Bronchial epithelial cell (primary cell): ENCODE measurements at regions not wholly inside any gene's neighbourhood (a gene's known extent, or its start where the extent isn't known, plus 50 kb on each side); places are given as distances from the start of the nearest gene placed in this dataset.

ENCODE experiments used
- DNase-seq: peaks from one replicate; pipeline ENCODE4 v3.0.0-alpha.2; 2010; ENCODE audit warnings: low read depth
- FAIRE-seq: peaks from 2 replicates; lab custom pipeline; 2011; peaks lifted over from hg19 to GRCh38; lab: Jason Lieb, UNC
- H3K27me3 ChIP-seq: 2 replicates; pipeline ENCODE4 v1.5.1; 2011; ENCODE audit warnings: low read length; ENCODE audit not compliant: control insufficient read depth, insufficient read depth
- H3K36me3 ChIP-seq: 2 replicates; pipeline ENCODE4 v1.5.1; 2011; ENCODE audit warnings: low read length; ENCODE audit not compliant: control insufficient read depth, insufficient read depth
- H3K4me3 ChIP-seq: 2 replicates; pipeline ENCODE4 v1.5.1; 2011; ENCODE audit warnings: mild to moderate bottlenecking, low read depth, low read length, control low read depth
- TF ChIP-seq, protein P1 (sequence below): IDR thresholded peaks from 2 replicates; pipeline ENCODE4 v1.5.1; 2011; ENCODE audit warnings: mild to moderate bottlenecking, moderate library complexity, low read length, control low read depth, inconsistent platforms; ENCODE audit not compliant: insufficient read depth, severe bottlenecking

DNA sequence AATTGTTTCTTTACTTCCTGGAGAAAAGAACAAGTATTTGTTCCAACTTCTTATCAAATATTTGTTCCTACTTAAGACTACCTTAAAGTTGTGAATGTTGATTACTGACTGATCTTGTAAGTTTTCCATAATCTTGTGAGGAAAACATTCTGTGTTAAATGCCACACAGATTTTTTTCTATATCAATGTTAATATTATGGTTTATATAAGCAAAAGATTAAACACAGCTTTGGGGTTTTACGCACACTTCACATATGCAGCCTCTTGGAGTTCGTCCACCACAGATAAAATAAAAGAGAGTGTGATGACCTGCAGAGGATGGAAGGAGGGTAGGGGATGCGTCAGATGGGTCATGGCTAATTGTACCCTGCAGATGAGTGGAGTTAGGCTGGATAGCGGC is 780.0 kb upstream of the SALL3 start:
- H3K27me3 ChIP-seq: no peaks in the 10 kb centered on the region
- no peak for FAIRE-seq
- TF ChIP-seq, protein P1, sequence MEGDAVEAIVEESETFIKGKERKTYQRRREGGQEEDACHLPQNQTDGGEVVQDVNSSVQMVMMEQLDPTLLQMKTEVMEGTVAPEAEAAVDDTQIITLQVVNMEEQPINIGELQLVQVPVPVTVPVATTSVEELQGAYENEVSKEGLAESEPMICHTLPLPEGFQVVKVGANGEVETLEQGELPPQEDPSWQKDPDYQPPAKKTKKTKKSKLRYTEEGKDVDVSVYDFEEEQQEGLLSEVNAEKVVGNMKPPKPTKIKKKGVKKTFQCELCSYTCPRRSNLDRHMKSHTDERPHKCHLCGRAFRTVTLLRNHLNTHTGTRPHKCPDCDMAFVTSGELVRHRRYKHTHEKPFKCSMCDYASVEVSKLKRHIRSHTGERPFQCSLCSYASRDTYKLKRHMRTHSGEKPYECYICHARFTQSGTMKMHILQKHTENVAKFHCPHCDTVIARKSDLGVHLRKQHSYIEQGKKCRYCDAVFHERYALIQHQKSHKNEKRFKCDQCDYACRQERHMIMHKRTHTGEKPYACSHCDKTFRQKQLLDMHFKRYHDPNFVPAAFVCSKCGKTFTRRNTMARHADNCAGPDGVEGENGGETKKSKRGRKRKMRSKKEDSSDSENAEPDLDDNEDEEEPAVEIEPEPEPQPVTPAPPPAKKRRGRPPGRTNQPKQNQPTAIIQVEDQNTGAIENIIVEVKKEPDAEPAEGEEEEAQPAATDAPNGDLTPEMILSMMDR: no peak

DNA sequence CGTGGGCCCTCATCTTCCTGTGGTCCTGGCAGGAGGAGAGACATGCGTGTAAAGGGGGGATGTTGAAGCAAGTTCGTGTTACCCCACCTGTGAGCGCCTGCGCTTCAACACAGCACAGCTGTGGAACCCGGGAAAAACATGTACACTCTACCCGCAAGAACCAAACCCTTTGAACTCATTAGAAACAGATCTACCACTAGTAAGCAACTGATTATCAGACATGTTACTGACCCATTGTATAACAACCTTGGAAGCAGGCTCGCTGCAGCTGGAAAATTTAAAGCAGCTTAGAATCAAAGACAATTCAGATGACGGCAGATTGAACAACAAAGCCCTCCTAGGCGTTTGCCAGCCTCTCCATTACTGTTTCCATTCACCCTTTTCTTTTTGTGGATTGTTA is 771.7 kb upstream of the SALL3 start:
- H3K27me3 ChIP-seq: no peaks in the 10 kb centered on the region
- TF ChIP-seq, protein P1: no peak

More for the DNA sequence above, 780.0 kb upstream of the SALL3 start:
- no peaks in the 10 kb centered on the region for H3K36me3 ChIP-seq
- no peak overlapping the region for H3K4me3 ChIP-seq
- DNase-seq: no peak

DNA sequence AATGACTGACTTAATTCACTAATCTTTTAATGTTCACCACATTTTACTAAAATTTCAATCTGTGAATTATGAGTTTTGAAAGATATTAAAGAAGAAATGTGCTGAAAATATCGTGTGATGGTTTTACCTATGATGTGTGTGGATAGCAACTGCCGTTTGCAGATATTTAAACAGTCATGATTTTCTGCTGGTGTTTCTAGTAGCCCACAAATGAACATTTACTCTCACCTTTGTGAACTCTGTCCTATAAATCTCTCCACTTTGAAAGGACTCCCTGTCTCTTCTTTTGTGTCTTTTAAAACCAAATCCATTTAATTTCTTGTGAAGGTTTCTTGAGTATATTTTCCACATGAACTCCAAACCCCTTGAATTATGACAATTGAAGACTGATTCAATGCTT is 771.2 kb upstream of the SALL3 start:
- no peak for FAIRE-seq
- H3K27me3 ChIP-seq: no peaks in the 10 kb centered on the region
- TF ChIP-seq, protein P1: no peak
- no peaks in the 10 kb centered on the region for H3K36me3 ChIP-seq
- no peak for DNase-seq
- no peak overlapping the region for H3K4me3 ChIP-seq

More for the DNA sequence above, 771.7 kb upstream of the SALL3 start:
- H3K36me3 ChIP-seq: no peaks in the 10 kb centered on the region
- no peak overlapping the region for H3K4me3 ChIP-seq
- no peak for FAIRE-seq
- DNase-seq: no peak

GRCh38 chr18:78213361-78213994 is 766.1 kb upstream of the SALL3 start:
- FAIRE-seq: no peak
- Histone ChIP-seq H3K4me3 (no peak overlapping the region), H3K36me3 (no peaks in the 10 kb centered on the region), H3K27me3 (no peaks in the 10 kb centered on the region)
- DNase-seq: no peak
- TF ChIP-seq, protein P1: no peak

DNA sequence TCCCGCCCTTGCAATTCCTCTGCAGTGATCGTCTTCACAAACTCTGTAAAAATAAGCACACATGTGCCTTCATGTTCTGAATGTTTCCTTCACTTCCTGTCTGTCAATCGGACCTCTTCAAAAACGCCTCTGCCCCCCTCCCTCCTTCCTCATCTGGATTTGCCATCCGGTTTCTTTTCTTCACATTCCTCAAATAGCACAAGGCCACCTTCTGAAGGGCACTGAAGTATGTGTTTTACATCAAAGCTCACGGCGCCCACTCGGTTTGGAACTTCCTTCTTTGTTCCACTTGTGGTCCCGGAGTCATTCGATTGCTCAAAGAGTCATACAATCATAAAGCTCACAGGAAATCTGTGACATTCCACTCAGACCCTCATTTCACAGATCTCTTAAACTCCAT is 758.1 kb upstream of the SALL3 start:
- DNase-seq (no peak), FAIRE-seq (peak; percentile 76)
- Histone ChIP-seq H3K36me3 (no peaks in the 10 kb centered on the region), H3K27me3 (no peaks in the 10 kb centered on the region), H3K4me3 (no peak overlapping the region)
- TF ChIP-seq, protein P1: no peak

DNA sequence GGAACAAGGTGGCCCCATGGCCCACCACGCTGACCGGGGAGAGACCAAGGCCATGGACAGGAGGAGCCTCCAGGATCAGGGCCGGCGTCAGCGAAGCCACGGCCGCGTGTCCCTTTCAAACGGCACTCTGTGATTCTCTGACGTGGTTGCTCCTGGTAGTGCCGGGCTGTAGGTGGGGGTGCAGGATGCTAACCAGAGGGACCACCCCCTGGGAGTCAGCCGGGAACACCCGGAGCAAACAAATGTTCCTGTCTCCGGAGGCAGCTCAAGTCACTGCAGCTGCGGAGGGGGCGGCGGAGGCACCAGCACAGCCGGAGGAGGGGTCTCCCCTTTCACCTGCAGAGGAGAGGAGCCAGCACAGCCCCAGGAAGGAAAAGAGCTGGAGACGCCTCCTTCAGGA is 750.6 kb upstream of the SALL3 start:
- TF ChIP-seq, protein P1: no peak
- FAIRE-seq (no peak), DNase-seq (no peak)
- Histone ChIP-seq H3K27me3 (no peaks in the 10 kb centered on the region), H3K36me3 (no peaks in the 10 kb centered on the region), H3K4me3 (no peak overlapping the region)
